Loucy (cell line): ENCODE measurements at regions not wholly inside any gene's neighbourhood (a gene's known extent, or its start where the extent isn't known, plus 50 kb on each side); places are given as distances from the start of the nearest gene placed in this dataset.

Source experiments
- H2AFZ ChIP-seq: fragments of 200-600 bp; sonication (generic); 2 replicates; pipeline ENCODE4 v1.6.0; 2016; ENCODE audit warnings: antibody characterized with exemption, mild to moderate bottlenecking, low read length, moderate library complexity
- H3F3A ChIP-seq: fragments of 200-600 bp; 2 replicates; pipeline ENCODE4 v1.6.0; 2016; ENCODE audit warnings: antibody characterized with exemption, low read depth, mild to moderate bottlenecking
- H3K27me3 ChIP-seq: fragments of 200-600 bp; sonication (generic); 2 replicates; pipeline ENCODE4 v1.6.1; 2014; ENCODE audit warnings: low read length, mild to moderate bottlenecking; ENCODE audit not compliant: insufficient read depth, poor library complexity, severe bottlenecking
- H3K36me3 ChIP-seq: fragments of 200-600 bp; sonication (generic); 2 replicates; pipeline ENCODE4 v1.6.1; 2016; ENCODE audit warnings: low read length; ENCODE audit not compliant: insufficient read depth
- H3K4me1 ChIP-seq: fragments of 200-600 bp; sonication (generic); 2 replicates; pipeline ENCODE4 v1.5.1; 2014; ENCODE audit warnings: low read length, mild to moderate bottlenecking; ENCODE audit not compliant: insufficient read depth, poor library complexity, severe bottlenecking
- H3K4me2 ChIP-seq: fragments of 200-600 bp; sonication (generic); 2 replicates; pipeline ENCODE4 v1.6.0; 2014; ENCODE audit warnings: antibody characterized with exemption, low read length, low read depth, mild to moderate bottlenecking; ENCODE audit not compliant: poor library complexity, severe bottlenecking
- H3K4me3 ChIP-seq: fragments of 200-600 bp; sonication (generic); 2 replicates; pipeline ENCODE4 v1.5.1; 2014; ENCODE audit warnings: low read length, mild to moderate bottlenecking, mixed read lengths; ENCODE audit not compliant: poor library complexity, severe bottlenecking
- H3K79me2 ChIP-seq: fragments of 200-600 bp; sonication (generic); 2 replicates; pipeline ENCODE4 v1.6.1; 2014; ENCODE audit warnings: low read length; ENCODE audit not compliant: insufficient read depth
- H3K9ac ChIP-seq: fragments of 200-600 bp; sonication (generic); 2 replicates; pipeline ENCODE4 v1.6.0; 2014; ENCODE audit warnings: mild to moderate bottlenecking, low read depth, low read length, moderate library complexity; ENCODE audit not compliant: poor library complexity, severe bottlenecking
- H3K9me2 ChIP-seq: fragments of 200-600 bp; sonication (generic); replicated peaks from 2 replicates; pipeline ENCODE4 v1.6.1; 2016; ENCODE audit warnings: low read depth, low read length, mixed read lengths
- H3K9me3 ChIP-seq: fragments of 200-600 bp; sonication (generic); 2 replicates; pipeline ENCODE4 v1.6.1; 2014; ENCODE audit warnings: mild to moderate bottlenecking, antibody characterized with exemption, low read length, low read depth; ENCODE audit not compliant: insufficient read depth
- H4K20me1 ChIP-seq: fragments of 200-600 bp; sonication (generic); 2 replicates; pipeline ENCODE4 v1.6.0; 2014; ENCODE audit warnings: antibody characterized with exemption, low read length, mild to moderate bottlenecking; ENCODE audit not compliant: insufficient read depth, poor library complexity, severe bottlenecking
- EZH2phosphoT487 ChIP-seq: fragments of 200-600 bp; IDR thresholded peaks from 2 replicates; pipeline ENCODE4 v1.6.1; 2018; ENCODE audit warnings: antibody characterized with exemption, mild to moderate bottlenecking, moderate library complexity, borderline replicate concordance
- TF ChIP-seq, protein P1 (sequence below): fragments of 200-600 bp; sonication (generic); conservative IDR thresholded peaks from 2 replicates; pipeline ENCODE4 v1.5.1; 2014; ENCODE audit warnings: mild to moderate bottlenecking, antibody characterized with exemption, low read length

DNA sequence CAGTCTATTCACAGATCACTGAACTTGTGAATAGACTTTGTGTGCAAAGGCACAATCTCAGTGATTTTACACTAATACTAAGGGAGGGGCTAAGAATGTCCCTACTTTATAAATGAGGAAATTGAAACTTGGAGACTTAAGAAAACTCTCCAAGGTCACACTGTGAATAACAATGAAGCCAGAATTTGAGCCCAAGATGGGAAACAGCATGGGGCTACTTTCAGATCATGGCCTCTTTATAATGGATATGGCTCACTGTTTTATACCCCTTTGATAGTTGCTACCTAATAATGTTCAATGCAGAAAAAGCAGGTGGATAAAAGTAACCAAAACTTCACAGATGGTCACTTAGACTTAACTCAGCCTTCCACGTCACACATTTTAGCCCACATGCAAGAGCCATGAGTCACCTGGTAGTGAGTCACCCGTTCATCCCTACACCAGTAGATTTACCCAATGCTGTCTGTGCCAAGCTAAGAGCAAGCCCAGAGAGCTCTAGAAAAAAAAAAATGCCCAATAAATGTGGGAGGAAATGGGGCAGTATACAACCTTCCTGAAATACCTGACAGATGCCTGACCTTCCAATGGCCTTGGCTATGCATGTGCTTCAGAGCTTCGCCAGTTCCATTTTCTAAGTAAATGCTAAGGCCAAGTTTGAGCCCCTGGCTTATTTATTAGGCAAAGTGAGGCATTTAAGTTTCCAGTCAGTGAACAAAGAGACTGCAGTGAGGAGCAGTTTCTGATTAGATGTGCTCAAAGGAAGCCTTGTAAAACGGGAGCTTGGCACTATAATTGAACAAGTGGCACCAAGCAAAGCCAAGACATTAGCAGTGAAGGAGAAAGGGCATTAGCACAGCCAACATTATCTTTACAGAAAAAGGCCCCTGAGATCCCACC is 219.7 kb downstream of the TMEM114 start:
- H3K9me3 ChIP-seq: no peaks in the 10 kb centered on the region
- H3K36me3 ChIP-seq: no peaks in the 10 kb centered on the region
- H2AFZ ChIP-seq: no peak overlapping the region
- H3K4me1 ChIP-seq: no peaks in the 10 kb centered on the region
- H3K79me2 ChIP-seq: no peaks in the 10 kb centered on the region
- no peak overlapping the region for H3K4me3 ChIP-seq
- H3K4me2 ChIP-seq: no peak overlapping the region
- H4K20me1 ChIP-seq: no peaks in the 10 kb centered on the region
- no peak overlapping the region for H3K9ac ChIP-seq
- TF ChIP-seq EZH2phosphoT487: no peak
- TF ChIP-seq, protein P1, sequence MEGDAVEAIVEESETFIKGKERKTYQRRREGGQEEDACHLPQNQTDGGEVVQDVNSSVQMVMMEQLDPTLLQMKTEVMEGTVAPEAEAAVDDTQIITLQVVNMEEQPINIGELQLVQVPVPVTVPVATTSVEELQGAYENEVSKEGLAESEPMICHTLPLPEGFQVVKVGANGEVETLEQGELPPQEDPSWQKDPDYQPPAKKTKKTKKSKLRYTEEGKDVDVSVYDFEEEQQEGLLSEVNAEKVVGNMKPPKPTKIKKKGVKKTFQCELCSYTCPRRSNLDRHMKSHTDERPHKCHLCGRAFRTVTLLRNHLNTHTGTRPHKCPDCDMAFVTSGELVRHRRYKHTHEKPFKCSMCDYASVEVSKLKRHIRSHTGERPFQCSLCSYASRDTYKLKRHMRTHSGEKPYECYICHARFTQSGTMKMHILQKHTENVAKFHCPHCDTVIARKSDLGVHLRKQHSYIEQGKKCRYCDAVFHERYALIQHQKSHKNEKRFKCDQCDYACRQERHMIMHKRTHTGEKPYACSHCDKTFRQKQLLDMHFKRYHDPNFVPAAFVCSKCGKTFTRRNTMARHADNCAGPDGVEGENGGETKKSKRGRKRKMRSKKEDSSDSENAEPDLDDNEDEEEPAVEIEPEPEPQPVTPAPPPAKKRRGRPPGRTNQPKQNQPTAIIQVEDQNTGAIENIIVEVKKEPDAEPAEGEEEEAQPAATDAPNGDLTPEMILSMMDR: no peak
- no peaks in the 10 kb centered on the region for H3K27me3 ChIP-seq
- H3K9me2 ChIP-seq: no peaks in the 10 kb centered on the region
- no peaks in the 10 kb centered on the region for H3F3A ChIP-seq

DNA sequence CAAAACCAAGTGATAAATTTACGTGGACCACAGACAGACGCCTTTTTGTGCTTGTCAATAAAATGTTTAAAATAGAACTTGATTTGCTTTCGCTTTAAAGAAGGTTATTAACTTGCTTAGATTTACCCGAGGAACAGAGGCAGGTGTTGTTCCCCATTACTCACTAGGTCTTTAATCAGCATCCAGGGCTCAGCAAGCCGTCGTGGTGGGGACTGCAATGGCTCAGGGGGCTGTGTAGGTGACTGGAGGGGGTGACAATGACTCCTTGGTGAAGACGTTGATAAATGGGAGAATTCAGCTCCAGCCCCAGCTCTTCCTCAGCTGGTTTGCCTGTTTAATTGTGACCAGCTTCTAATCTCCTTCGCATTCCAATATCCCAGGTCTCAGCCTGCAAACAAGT is 231.4 kb downstream of the TMEM114 start:
- H2AFZ ChIP-seq: no peak overlapping the region
- no peaks in the 10 kb centered on the region for H3K36me3 ChIP-seq
- no peak overlapping the region for H3K4me2 ChIP-seq
- H3K9me2 ChIP-seq: no peaks in the 10 kb centered on the region
- H4K20me1 ChIP-seq: no peaks in the 10 kb centered on the region
- no peak for TF ChIP-seq EZH2phosphoT487
- TF ChIP-seq, protein P1: no peak
- no peaks in the 10 kb centered on the region for H3K27me3 ChIP-seq
- H3K4me1 ChIP-seq: no peaks in the 10 kb centered on the region
- H3K4me3 ChIP-seq: no peak overlapping the region
- no peaks in the 10 kb centered on the region for H3K9me3 ChIP-seq
- no peak overlapping the region for H3K9ac ChIP-seq
- H3F3A ChIP-seq: no peaks in the 10 kb centered on the region
- no peaks in the 10 kb centered on the region for H3K79me2 ChIP-seq

DNA sequence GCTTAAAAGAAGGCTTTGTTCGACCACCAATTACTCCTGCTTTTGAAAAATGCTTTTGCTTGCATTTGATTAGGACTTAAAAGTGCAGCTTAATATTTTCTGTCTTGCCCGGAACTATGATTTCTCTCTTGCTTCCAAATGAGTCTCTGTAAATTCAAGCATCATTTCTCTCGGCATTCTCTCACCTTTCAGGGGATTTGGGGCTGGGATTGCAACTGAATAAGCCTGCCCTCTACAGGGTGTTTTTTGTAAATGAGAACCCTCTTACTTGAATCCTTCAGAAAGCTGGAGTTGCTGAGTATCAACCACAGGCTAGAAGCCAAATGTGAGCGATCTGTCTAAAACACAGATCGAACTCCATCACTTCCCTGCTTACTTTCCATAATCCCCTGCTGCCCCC is 234.6 kb downstream of the TMEM114 start:
- Histone ChIP-seq H3K79me2 (no peaks in the 10 kb centered on the region), H3K9me2 (no peaks in the 10 kb centered on the region), H3F3A (no peaks in the 10 kb centered on the region), H3K36me3 (no peaks in the 10 kb centered on the region), H3K9ac (no peak overlapping the region), H3K27me3 (no peaks in the 10 kb centered on the region), H3K4me2 (no peak overlapping the region), H3K4me1 (no peaks in the 10 kb centered on the region), H4K20me1 (no peaks in the 10 kb centered on the region), H3K9me3 (no peaks in the 10 kb centered on the region), H2AFZ (no peak overlapping the region), H3K4me3 (no peak overlapping the region)
- TF ChIP-seq EZH2phosphoT487: no peak
- TF ChIP-seq, protein P1: no peak
